SIG-M5 treated with dmso at 0.1 percent for 504 hours (cell line): ENCODE measurements at regions not wholly inside any gene's neighbourhood (a gene's known extent, or its start where the extent isn't known, plus 50 kb on each side); places are given as distances from the start of the nearest gene placed in this dataset.

Source experiments
- DNase-seq: peaks from one replicate; lab custom pipeline; 2025; ENCODE audit not compliant: unreplicated experiment; lab: John Stamatoyannopoulos, UW

GRCh38 chr3:147925272-147925671 is 516.1 kb downstream of the ZIC1 start:
- no peak for DNase-seq

DNA sequence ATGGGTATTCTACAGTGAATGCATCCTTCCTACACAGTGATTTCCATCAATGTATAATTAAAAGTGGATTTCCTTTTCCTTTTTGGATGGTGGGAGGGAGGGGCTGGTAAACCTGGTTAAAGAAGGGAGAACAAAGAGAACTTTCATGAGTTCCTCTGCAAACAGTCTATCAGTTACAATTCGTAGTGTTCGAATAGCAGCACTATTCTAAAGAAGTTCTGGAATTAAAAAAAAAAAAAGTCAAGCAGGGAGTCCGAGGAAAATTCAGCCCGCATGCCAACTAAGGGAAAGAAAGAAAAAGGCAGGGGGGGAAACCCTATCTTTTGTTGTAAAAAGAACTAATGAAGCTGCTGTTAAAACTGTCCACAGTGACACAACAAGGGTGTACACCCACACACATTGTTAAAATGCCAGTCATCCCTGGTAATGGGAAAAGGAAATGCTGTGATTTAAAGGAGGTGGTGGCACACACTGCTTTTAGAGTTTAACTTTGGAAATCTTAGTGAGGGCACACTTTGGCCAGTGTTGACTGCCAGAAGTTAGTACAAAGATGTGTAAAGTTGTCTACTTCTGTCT is 521.2 kb downstream of the ZIC1 start:
- DNase-seq: no peak

DNA sequence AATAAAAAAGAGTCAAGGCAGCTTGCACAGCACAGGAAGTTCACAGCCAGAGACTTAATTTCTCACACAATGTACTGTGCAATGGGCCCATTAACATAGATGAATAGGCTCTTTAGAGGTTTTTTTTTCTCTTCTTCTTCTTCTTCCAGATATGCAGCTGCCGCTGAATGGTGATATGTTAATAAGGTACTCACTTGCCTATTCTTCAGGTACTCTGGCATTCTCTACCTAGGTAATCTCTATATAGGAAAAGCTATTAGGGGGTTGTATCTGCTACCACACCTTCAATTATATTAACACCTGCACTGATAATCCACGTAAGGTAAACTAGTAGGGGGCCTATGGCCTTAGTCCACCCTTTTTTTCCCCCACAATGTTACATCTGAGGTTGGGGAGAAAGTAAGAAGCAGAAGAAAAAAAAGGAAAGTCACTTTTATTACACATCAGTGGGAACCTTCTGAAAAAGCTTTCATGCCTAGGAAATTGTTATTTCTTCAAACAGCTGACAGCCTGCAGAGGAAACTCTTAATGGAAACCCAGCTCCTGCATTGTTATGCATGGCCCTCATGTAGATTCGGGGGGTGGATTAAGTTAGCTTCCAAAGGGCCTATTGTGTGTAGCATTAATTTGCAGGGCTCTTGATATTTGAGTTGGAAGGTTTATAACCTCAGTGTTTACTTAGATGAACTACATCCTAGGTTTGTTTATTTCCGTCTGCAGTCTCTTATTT is 525.5 kb downstream of the ZIC1 start:
- DNase-seq: no peak

GRCh38 chr3:147937341-147937740 is 528.2 kb downstream of the ZIC1 start:
- DNase-seq: no peak

- DNase-seq: no peak
Observed at GRCh38 chr3:147937891-147938290, 528.7 kb downstream of the ZIC1 start.

DNA sequence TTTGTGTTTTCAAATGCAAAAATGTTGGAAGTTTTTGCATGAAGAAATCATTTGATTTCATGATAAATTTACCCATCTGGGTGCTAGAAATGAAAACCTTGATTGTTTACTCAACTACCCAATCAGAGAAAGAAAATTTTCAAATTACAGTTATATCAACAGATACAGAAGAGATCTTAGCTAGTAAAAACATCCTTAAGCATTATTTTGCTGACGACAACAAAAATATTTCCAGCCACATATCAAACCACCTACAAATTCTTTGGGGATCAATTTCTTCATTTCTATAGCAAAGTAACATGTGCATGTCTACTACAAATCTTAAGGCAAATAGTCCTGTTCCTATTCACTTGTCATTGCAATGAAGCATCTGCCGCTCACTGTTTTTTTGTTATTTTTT is 530.3 kb downstream of the ZIC1 start:
- DNase-seq: no peak

DNA sequence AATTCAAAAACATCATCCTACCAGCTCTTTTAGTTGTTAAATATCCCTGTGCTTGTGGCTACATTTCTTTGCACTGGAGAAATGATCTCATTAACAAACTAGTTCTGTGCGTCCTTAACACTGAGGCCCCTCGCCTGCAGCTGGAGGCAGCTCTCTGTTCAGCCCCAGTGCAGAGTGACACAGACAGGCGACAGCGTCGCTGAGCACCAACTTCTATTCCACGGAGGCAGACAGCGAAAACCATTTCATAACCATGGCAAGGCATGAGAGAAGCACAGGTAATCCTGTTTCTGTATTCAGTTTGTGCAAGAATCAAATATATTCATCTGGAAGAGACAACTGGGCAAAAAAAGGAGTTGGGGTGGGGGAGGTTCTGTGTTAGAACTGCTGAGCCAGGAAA is 530.7 kb downstream of the ZIC1 start:
- DNase-seq: no peak

GRCh38 chr3:147940405-147941193 is 531.4 kb downstream of the ZIC1 start:
- DNase-seq: no peak

DNA sequence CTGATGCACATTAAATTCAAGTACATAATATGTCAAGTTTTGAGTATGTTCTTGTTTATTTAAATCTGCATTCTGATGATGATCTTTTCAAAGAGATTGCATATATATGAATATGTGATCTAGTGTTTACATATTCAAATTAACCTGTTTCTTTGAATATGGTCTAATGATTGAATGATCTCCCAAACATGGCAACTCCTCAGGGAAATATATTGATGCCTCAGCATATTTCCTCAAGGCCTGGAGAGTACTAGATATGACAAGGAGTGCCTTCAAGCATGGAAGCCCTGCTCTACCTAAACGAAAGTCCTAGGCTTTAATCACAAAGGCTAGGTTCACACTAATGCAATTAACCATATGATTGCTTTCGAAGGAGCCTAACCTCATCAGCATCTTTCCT is 532.8 kb downstream of the ZIC1 start:
- DNase-seq: no peak

DNA sequence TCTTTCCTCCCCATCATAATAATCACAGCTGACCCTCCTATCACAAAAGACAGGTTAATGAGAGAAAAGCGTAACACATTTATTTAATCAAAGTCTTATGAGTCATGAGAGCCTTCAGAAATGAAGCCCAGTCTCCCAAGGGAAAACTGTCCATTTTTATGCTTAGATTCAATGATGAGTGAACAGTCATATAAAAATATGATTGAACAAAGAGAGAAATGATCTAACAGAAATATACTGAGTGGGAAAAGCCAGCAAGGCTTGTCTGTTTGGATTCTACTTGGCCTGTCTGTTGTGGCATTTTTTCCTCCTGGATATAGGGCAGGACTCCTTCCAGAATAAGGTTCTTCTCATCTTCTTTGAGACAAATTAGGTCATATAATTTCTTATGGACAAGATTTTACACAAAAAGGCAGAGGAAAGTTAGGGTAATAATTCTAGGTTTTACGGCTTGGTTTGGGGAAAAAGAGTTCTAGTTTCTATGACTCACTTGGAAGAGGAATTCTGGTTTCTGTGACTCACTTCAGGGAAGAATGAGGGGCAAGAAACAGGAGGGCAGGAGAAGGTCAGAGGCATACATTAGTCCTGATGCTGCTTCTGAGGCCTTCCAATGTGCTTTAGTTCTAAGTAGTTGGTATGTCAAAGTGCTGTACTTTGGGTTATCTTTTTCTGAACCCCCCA is 534.2 kb downstream of the ZIC1 start:
- no peak for DNase-seq

DNA sequence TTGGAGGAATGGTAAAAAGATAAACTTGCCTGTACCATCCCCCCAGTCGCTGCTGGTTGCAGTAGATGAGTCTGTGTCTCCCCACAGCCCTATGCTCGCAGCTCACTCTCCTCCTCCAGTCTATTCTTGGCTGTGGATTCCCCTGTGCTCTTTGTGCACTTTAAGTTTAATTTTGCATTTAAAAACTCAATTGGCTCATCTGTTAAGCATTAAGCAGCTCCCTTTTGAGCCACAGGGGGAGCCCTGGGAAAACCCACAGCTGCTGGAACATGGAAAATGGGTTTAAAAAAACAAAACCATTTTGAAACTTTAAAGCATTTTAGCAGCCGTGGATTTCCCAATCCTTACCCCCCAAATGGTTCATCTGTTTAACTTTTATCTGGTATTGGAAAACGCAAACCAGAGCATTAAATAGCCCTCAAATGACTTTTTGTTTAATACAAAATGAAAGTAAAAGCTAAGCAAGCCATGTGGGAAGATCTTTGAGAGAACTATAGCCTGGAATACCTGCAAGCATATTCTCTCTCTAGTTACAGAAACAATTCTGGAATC is 536.9 kb downstream of the ZIC1 start:
- DNase-seq: peak; percentile 5

DNA sequence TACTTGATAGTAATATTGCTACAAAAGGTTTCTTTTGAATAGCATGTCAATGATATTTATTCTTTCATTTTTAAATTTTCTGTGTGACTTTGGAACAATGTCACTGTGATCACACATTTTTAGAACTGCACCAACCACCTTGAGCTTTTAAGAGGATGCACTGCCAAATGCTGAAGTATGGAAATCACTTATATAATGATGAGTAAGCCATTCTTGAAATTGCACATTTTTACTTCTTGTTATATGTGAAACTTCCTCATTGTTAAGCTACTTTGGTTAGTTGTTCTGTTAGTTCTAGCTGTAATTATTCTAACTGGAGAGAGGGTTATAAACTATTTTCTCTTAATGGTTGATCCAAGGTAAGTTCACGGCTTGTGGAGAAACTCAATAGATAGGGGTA is 547.5 kb downstream of the ZIC1 start:
- no peak for DNase-seq

DNA sequence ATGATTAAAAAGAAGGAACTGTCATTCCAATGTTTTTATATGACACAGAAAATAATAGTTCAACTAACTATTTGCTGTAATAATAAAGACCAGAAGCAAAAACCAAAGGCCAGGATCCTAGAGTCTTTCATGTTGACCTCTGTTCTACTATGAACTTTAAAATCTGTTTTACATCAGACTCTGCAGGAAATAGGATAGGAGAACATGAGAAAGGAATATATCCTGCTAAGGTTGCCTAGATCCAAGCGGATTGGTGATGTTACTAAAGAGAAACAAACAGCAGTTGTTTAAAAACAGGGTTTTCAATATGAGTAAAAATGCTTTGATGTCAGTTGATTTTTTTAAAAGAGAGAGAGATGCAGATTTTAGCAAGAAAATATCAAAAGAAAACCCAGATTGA is 549.6 kb downstream of the ZIC1 start:
- DNase-seq: no peak

DNA sequence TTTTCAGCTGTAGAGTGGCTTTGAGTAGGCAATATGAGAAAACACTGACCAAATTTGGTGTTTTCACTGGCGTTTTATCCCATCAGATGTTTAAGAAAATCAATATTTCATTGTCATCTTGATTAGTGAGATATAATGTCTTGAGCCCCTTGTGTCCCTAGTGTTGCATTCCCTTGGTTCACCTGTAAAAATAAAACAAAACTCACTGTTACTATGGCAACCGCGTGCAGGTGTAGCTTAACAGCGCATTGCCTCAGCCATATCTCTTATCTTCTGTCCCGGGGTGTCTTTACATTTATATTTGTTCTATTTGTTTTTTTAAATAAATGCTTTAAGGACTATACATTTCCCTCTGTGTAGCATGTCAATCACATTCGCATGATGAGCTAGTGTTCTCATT is 551.6 kb downstream of the ZIC1 start:
- DNase-seq: no peak

GRCh38 chr3:147962408-147963164 is 553.4 kb downstream of the ZIC1 start:
- no peak for DNase-seq

GRCh38 chr3:147963711-147964110 is 554.5 kb downstream of the ZIC1 start:
- no peak for DNase-seq

GRCh38 chr3:147975165-147975564 is 566.0 kb downstream of the ZIC1 start:
- DNase-seq: no peak

DNA sequence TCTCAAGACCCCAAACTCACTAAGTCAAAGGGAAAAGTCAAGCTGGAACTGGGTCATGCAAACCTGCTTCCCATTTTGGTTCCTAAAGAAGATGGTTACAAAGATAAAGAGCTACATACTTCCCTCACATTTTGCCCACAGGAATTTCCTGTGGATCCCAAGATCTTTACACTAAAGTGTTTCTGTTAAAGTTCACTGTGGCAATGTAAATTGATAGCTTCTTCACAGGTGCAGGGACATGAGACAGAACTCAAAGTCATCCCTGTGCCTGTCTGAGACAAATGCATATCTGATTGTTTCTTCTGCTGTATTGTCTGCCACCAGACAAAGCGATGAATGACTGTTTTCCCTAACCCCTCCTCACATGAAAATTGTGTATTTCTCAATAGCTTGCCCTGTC is 567.8 kb downstream of the ZIC1 start:
- no peak for DNase-seq

GRCh38 chr3:147987549-147987948 is 578.4 kb downstream of the ZIC1 start:
- no peak for DNase-seq

GRCh38 chr3:147989344-147989743 is 580.2 kb downstream of the ZIC1 start:
- no peak for DNase-seq
